Retinal pigment epithelial cell (primary cell): ENCODE measurements at regions not wholly inside any gene's neighbourhood (a gene's known extent, or its start where the extent isn't known, plus 50 kb on each side); places are given as distances from the start of the nearest gene placed in this dataset.

Experiments used
- DNase-seq: peaks from one replicate; pipeline ENCODE4 v3.0.0-alpha.2; 2010; ENCODE audit warnings: low read depth
- H3K4me3 ChIP-seq: 2 replicates; pipeline ENCODE4 v1.5.1; 2011; ENCODE audit warnings: mild to moderate bottlenecking, low read length, control low read depth, moderate library complexity
- TF ChIP-seq, protein P1 (sequence below): conservative IDR thresholded peaks from 2 replicates; pipeline ENCODE4 v1.5.1; 2011; ENCODE audit warnings: low read depth, low read length, control low read depth, inconsistent platforms

DNA sequence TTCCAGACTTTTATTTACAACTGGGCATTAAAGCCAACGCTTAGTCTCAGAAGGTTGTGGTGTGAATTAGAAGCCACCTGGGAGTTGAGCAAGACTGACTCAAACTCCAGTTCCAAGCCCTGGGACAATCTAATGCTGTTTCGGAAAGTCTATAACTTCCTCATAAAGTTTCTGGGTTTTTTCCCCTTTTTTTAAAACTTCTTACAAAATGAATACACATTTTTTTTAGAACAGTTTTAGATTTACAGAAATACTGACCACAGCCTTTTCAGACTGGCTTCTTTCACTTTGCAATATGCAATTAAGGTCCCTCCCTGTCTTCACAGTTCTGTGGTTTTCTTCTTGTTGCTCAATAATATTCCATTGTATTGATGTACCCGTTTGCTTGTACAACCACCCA is 115.9 kb upstream of the TWIST2 start:
- TF ChIP-seq, protein P1, sequence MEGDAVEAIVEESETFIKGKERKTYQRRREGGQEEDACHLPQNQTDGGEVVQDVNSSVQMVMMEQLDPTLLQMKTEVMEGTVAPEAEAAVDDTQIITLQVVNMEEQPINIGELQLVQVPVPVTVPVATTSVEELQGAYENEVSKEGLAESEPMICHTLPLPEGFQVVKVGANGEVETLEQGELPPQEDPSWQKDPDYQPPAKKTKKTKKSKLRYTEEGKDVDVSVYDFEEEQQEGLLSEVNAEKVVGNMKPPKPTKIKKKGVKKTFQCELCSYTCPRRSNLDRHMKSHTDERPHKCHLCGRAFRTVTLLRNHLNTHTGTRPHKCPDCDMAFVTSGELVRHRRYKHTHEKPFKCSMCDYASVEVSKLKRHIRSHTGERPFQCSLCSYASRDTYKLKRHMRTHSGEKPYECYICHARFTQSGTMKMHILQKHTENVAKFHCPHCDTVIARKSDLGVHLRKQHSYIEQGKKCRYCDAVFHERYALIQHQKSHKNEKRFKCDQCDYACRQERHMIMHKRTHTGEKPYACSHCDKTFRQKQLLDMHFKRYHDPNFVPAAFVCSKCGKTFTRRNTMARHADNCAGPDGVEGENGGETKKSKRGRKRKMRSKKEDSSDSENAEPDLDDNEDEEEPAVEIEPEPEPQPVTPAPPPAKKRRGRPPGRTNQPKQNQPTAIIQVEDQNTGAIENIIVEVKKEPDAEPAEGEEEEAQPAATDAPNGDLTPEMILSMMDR: no peak
- DNase-seq: no peak
- H3K4me3 ChIP-seq: no peak overlapping the region

DNA sequence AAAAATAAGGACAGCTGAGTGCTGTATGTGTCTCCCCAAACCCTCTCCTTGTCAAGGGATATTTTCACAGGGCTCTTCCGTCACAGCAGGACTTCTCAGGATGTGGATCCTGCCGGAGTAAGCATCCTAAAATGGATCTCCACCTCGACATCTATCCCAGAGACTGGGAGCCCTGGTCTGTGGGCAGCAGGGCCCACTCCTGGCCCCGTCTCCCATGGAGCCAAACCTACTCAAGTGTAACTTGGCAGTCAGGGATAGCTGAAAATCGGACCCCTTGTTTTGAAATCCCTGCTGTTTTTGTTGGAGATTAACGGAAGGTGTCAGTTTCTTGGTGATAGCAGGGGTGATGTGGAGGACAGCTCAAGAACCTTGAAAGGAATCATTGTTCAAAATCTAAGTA is 109.0 kb upstream of the TWIST2 start:
- TF ChIP-seq, protein P1: no peak
- no peak overlapping the region for H3K4me3 ChIP-seq
- no peak for DNase-seq

DNA sequence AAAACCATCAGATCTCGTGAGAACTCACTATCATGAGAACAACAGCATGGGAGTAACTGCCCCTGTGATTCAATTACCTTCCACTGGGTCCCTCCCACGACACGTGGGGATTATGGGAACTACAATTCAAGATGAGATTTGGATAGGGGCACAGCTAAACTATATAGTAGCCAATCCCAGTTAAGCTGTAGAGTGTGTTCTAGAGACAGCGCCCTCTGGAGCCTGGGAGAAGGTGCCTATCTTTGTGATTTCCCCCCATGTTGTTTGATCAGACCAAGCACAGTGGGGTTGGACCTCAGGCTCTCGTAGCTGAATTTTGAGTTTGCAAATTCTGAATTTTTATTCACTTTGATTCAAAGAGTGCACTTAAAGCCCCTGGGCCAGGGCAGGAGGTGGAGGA is 108.2 kb upstream of the TWIST2 start:
- no peak for DNase-seq
- TF ChIP-seq, protein P1: no peak
- no peak overlapping the region for H3K4me3 ChIP-seq

DNA sequence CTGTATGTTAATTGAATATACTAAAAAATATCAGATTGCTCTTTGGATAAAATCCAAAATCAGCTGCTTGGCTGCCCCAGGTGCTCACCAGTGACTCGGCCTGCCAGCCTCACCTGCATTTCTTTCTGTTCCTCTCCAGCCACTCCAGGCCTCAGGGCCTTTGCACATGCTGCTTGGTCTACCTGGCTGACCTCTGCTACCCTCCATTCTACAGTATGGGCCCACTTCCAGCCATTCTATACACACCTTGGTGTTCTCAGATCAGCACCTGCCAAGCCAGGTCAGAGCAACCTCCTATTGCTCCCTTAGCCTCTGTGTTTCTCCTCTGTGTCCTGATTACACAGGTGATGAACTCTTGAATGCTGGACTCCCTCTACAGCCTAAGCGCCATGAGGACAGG is 106.6 kb upstream of the TWIST2 start:
- no peak for DNase-seq
- H3K4me3 ChIP-seq: no peak overlapping the region
- TF ChIP-seq, protein P1: no peak

DNA sequence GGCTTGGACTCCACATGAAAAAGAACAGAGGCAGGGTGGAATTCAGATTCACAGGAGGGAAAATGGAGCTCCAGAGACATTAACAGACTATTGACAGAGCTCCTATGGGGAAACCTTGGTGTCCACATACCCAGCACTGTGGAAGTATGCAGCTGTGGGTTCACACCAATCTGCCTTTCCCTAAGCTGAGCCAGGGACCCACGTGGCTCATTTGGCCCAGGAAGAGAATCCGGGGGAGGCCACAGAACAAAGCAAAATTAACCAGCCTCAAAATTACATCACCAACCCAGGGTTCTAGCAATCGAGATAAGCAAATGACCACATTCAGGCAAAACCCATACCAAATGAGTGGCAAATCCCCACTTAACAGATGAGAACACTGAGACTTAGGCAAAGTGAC is 105.8 kb upstream of the TWIST2 start:
- TF ChIP-seq, protein P1: no peak
- H3K4me3 ChIP-seq: no peak overlapping the region
- no peak for DNase-seq

DNA sequence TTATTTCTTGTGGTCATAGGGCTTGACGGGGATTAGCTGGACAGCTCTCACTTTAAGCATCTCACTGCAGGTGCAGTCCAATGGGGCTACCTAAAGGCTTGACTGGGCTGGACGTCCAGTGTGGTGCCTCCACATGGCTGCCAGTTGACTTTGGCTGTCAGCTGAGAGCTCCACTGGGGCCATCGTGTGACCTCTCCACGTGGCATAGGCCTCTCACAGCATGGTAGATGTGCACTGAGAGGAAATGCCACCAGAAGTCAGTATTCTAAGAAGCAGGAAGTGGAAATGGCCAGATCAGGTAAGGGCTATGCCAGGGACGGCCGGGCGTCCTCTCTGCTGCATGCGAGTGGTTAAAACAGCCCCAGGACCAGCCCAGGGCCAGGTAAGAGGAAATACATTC is 105.2 kb upstream of the TWIST2 start:
- no peak for DNase-seq
- TF ChIP-seq, protein P1: no peak
- H3K4me3 ChIP-seq: no peak overlapping the region

DNA sequence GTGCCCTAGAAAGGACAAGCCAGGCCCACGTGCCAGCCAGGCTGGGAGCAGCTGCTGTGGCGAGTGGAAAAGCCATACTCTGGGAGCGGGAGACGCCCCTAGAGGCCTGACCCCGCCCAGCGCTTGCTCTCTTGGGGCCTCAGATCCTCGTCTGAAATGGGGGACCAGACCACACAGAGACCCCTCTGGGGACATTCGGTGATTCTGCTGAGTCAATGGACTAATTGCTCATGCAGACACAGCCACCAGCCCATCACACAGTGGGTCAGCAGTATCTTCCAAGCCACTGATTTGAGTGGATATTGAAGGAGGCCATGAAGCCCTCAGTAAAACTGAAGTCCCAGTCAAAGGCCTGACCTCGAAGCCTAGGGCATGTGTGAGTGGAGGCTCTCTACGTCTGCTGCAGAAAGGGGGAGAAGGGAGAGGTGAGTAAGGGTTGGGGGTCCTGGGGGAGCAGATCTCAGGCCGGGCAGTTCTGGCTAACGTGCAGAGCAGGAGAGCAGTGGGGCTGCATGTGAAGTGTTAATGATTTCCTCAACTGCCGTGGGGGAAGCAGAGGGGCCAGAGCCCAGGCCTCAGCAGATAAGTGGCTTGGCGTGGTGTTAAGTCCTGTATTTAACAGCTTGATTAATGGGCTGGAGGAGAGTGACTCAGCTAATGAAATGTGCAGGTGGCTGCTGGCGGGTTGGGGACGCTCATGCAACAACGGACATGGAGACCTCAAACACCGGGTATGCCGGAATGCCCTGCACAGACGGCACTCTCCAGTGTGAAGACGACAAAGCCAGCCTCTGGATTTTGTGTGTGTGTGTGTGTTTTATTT is 104.4 kb upstream of the TWIST2 start:
- TF ChIP-seq, protein P1: no peak
- DNase-seq: no peak
- H3K4me3 ChIP-seq: no peak overlapping the region
